ENCODE measurements at regions not wholly inside any gene's neighbourhood (a gene's known extent, or its start where the extent isn't known, plus 50 kb on each side); places are given as distances from the start of the nearest gene placed in this dataset.

DNA sequence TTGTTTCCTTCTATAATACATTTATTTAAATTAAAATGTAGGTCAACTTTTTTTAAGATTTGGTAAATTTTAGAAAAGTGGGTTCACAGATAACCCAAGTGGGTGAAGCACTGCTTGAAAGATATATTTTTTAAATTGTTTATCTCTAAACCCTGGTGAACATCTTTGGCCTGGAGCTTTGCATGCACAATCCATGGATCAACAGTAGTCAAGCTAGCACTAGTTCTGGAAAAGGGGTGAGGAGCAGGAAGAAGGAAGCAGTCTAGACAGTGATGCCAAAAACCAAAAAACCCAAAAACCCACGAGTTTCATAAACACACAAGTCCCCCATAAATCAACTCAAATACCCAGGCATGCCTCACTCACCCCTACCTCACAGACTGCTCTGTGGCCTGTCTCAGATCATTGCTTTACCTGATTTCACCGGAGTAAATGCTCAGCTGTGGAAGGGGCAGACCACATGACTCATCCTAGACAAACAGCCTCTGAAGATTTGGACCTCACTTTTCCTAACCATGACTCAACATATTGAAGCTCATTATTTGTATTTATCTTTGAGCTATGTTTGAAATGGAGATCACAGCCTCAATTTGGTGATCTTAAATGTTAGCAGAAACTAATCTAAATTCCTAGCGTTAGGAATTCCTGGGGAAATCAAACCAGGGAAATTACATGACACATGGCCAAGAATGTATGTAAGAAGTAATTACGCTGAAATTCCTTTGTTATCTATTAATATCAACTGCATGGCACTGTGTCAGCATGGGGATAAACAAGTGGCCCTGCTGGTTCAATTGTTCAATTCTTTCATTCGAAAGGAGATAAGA is 149.6 kb downstream of the ZNF608 start (continued):
- TF ChIP-seq FOXJ3 (CRISPR knock-in tag; IDR thresholded peaks at IDR 0.05; ENCODE audit: borderline replicate concordance) = no peak
- no peak; the same call in 1 of the 2 replicates for TF ChIP-seq ZNF768 (CRISPR knock-in tag; IDR thresholded peaks at IDR 0.05)
- TF ChIP-seq, protein P1, sequence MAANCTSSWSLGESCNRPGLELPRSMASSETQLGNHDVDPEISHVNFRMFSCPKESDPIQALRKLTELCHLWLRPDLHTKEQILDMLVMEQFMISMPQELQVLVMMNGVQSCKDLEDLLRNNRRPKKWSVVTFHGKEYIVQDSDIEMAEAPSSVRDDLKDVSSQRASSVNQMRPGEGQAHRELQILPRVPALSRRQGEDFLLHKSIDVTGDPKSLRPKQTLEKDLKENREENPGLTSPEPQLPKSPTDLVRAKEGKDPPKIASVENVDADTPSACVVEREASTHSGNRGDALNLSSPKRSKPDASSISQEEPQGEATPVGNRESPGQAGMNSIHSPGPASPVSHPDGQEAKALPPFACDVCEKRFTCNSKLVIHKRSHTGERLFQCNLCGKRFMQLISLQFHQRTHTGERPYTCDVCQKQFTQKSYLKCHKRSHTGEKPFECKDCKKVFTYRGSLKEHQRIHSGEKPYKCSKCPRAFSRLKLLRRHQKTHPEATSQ (CRISPR knock-in tag; IDR thresholded peaks at IDR 0.05; ENCODE audit: borderline replicate concordance) = no peak
- no peak for TF ChIP-seq ZNF563 (CRISPR knock-in tag; IDR thresholded peaks at IDR 0.05)
- no peak for TF ChIP-seq TBX3 (IDR thresholded peaks at IDR 0.05; ENCODE audit: borderline replicate concordance)
- TF ChIP-seq CEBPB (IDR thresholded peaks at IDR 0.05; ENCODE audit: borderline replicate concordance, low read depth, low read length) = no peak
- no peak for TF ChIP-seq KLF11 (CRISPR knock-in tag; IDR thresholded peaks at IDR 0.05)
- TF ChIP-seq TAF1 (CRISPR knock-in tag; IDR thresholded peaks at IDR 0.05) = no peak
- no peak for TF ChIP-seq ARNT (IDR thresholded peaks at IDR 0.05)
- no peak for TF ChIP-seq ZNF773 (CRISPR knock-in tag; IDR thresholded peaks at IDR 0.05; ENCODE audit: borderline replicate concordance)
- TF ChIP-seq U2AF1 (optimal IDR thresholded peaks at IDR 0.05; ENCODE audit: low read depth, low read length) = no peak
- TF ChIP-seq, protein P2, sequence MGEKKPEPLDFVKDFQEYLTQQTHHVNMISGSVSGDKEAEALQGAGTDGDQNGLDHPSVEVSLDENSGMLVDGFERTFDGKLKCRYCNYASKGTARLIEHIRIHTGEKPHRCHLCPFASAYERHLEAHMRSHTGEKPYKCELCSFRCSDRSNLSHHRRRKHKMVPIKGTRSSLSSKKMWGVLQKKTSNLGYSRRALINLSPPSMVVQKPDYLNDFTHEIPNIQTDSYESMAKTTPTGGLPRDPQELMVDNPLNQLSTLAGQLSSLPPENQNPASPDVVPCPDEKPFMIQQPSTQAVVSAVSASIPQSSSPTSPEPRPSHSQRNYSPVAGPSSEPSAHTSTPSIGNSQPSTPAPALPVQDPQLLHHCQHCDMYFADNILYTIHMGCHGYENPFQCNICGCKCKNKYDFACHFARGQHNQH (CRISPR knock-in tag; IDR thresholded peaks at IDR 0.05) = peak; percentile 50; the same call in 1 of the 2 replicates
- TF ChIP-seq ZSCAN9 (CRISPR knock-in tag; IDR thresholded peaks at IDR 0.05; ENCODE audit: borderline replicate concordance) = 0 out of 2 replicates have a peak, but pooled peaks have one; percentile 35
- TF ChIP-seq TAF15 (IDR thresholded peaks at IDR 0.05; ENCODE audit: low read depth, low read length, poor library complexity, severe bottlenecking) = no peak
- TF ChIP-seq, protein P3, sequence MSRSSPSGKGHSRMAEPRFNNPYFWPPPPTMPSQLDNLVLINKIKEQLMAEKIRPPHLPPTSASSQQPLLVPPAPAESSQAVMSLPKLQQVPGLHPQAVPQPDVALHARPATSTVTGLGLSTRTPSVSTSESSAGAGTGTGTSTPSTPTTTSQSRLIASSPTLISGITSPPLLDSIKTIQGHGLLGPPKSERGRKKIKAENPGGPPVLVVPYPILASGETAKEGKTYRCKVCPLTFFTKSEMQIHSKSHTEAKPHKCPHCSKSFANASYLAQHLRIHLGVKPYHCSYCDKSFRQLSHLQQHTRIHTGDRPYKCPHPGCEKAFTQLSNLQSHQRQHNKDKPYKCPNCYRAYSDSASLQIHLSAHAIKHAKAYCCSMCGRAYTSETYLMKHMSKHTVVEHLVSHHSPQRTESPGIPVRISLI (CRISPR knock-in tag; IDR thresholded peaks at IDR 0.05; ENCODE audit: borderline replicate concordance) = no peak
- no peak for TF ChIP-seq PRMT3 (CRISPR knock-in tag; IDR thresholded peaks at IDR 0.05; ENCODE audit: borderline replicate concordance, low read depth)
- TF ChIP-seq, protein P4, sequence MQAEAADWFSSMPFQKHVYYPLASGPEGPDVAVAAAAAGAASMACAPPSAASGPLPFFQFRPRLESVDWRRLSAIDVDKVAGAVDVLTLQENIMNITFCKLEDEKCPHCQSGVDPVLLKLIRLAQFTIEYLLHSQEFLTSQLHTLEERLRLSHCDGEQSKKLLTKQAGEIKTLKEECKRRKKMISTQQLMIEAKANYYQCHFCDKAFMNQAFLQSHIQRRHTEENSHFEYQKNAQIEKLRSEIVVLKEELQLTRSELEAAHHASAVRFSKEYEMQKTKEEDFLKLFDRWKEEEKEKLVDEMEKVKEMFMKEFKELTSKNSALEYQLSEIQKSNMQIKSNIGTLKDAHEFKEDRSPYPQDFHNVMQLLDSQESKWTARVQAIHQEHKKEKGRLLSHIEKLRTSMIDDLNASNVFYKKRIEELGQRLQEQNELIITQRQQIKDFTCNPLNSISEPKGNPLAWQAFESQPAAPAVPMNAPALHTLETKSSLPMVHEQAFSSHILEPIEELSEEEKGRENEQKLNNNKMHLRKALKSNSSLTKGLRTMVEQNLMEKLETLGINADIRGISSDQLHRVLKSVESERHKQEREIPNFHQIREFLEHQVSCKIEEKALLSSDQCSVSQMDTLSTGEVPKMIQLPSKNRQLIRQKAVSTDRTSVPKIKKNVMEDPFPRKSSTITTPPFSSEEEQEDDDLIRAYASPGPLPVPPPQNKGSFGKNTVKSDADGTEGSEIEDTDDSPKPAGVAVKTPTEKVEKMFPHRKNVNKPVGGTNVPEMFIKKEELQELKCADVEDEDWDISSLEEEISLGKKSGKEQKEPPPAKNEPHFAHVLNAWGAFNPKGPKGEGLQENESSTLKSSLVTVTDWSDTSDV (CRISPR knock-in tag; IDR thresholded peaks at IDR 0.05) = no peak
- TF ChIP-seq PTBP1 (IDR thresholded peaks at IDR 0.05; ENCODE audit: low read depth, low read length, poor library complexity, severe bottlenecking) = no peak
- TF ChIP-seq, protein P5, sequence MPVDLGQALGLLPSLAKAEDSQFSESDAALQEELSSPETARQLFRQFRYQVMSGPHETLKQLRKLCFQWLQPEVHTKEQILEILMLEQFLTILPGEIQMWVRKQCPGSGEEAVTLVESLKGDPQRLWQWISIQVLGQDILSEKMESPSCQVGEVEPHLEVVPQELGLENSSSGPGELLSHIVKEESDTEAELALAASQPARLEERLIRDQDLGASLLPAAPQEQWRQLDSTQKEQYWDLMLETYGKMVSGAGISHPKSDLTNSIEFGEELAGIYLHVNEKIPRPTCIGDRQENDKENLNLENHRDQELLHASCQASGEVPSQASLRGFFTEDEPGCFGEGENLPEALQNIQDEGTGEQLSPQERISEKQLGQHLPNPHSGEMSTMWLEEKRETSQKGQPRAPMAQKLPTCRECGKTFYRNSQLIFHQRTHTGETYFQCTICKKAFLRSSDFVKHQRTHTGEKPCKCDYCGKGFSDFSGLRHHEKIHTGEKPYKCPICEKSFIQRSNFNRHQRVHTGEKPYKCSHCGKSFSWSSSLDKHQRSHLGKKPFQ (CRISPR knock-in tag; IDR thresholded peaks at IDR 0.05; ENCODE audit: insufficient replicate concordance) = no peak
